ENCODE measurements at regions not wholly inside any gene's neighbourhood (a gene's known extent, or its start where the extent isn't known, plus 50 kb on each side); places are given as distances from the start of the nearest gene placed in this dataset.

DNA sequence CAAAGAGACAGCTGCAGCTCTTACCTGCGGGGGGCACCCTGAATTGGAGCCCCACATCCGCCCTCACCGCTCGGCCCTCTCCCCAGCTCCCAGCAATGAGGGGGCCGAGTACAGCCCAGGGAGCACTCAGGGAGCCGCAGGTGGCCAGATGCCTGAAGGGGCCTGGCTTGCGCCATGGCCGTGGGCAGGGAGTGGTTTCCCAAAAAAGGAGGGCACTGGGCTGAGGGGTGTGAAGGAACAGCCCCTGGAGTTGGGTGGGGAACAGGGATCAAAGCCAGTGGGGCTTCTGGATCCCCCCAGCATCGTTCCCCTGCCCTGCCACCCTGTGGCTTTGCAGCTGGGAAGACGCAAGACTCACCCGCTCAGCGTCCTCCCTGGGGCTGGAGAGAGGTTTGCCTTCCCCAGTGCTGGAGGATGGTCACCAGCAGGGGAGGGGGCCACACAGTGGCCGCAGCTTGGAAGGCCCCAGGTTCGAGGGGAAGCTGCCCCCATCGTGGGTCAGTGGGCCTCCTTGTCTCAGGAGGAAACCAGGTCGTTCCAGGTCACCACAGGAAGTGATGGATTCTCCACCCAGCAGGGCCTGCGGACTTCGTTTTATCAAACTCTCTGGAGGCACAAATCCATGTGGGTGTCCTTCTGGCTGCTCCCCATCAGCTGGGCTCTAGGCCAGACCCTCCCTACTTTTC, 68.2 kb upstream of the HPCAL1 start:
- no peak overlapping the region for H3K27ac ChIP-seq

DNA sequence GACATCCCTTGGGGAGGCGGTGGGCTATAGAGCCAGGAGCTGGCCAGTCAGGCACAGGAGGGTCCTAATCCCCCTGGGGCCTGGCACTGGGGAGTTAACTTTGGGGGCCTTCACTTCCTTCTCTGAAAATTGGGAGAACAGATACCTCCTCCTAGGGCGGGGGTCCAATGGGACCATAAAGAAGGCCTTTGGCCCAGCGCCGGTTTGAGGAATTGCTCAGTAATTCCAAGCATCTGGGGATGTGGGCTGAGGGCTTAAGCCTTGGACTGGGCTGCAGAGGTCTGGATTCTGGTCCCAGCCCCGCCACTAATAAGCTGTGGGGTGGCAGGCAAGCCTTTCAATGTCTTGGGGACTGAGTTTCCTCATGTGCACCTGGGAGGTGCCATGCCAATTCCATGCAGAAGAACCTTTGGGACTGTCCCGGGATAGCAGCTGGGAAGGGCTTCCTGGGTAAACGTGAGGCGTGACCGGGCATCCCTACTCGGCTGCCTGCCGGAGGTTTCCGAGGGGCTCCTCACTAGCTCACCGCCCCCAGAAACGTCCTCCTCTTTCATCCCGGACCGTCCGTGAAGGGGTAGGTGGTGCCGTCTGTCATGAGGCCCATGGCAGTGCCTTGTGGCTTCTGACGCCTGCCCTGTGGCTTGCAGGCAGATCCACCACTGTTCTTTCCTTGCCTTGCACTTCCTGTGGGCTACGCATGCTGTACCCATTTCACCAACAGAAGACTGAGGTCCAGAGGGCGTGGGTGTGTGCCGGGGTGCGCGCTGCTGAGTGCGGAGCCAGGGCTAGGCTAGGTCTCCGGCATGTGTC, 67.4 kb upstream of the HPCAL1 start:
- Histone ChIP-seq H3K4me3 (no peak overlapping the region), H3K27ac (no peak overlapping the region)

More for the DNA sequence above, 68.2 kb upstream of the HPCAL1 start:
- no peak overlapping the region for H3K4me3 ChIP-seq

DNA sequence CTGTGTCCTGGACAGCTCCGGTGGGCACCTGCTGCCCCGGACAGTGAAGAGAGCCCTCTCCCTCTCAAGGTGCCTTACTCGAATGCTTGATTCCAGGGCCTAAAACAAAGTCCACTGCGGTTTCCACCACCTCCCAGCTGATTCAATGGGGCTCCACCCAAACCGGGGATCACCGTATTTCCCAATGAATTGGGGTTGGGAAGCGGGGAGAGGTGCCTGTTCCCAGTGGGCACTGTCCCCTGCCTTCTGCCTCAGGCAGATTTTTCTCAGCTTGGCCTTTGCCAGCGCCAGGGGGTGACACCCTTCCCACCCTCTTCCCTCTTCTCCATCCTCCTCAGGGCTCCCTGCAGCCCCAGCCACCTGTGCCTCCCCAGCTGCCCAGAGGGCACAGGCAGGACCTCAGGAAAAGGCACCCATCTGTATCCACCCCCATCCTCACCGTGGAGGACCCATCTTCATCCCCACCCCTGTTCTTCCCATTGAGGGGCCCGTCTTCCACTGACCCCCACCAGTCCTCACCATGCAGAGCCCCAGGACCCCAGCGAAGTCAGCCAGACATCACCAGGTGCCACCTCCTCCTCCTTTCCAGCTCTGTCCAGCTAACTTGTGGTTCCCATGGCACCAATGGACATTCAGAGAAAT, 66.7 kb upstream of the HPCAL1 start:
- Histone ChIP-seq H3K4me3 (no peak overlapping the region), H3K27ac (peak overlapping the region in 1 of 21 experiments; percentile 31)

DNA sequence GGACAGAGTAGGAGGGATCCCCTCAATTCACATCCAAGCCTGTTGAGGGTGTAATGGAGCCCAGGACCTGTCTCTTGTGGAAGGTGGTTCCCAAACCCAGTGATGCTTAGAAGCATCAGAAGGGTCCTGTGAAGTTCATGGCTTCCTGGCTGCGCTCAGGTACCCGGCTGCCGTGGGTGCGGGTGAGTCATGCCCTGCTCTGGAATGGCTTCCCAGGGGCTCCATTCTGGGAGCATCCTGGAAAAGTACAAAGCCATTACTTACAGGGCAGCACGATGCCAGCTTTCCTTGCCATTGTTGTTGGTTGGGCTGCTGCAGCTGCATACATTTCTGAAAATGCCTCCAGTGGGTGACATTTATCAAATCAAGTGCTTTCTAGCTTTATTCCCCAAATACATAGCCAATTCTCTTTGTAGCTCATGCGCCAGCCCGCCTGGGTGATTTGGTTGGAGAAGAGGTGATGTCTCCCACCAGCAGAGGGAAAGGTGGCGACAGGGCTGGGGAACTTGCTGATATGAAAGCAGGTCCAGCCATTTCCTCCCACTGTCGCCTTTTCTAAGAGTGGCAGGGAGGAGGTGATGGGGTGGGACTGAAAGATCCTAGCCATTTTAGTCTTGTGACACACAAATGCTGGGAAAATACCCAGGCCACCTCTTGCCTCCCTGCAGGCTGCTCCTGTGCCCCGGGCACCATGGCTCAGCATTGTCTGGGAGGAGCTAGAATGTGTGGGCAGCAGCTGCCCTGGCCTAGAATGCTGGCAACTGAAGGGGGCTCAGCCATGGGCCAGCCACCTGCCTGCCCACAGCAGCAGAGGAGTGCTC, 65.9 kb upstream of the HPCAL1 start:
- no peak overlapping the region for H3K4me3 ChIP-seq
- H3K27ac ChIP-seq = no peak overlapping the region

DNA sequence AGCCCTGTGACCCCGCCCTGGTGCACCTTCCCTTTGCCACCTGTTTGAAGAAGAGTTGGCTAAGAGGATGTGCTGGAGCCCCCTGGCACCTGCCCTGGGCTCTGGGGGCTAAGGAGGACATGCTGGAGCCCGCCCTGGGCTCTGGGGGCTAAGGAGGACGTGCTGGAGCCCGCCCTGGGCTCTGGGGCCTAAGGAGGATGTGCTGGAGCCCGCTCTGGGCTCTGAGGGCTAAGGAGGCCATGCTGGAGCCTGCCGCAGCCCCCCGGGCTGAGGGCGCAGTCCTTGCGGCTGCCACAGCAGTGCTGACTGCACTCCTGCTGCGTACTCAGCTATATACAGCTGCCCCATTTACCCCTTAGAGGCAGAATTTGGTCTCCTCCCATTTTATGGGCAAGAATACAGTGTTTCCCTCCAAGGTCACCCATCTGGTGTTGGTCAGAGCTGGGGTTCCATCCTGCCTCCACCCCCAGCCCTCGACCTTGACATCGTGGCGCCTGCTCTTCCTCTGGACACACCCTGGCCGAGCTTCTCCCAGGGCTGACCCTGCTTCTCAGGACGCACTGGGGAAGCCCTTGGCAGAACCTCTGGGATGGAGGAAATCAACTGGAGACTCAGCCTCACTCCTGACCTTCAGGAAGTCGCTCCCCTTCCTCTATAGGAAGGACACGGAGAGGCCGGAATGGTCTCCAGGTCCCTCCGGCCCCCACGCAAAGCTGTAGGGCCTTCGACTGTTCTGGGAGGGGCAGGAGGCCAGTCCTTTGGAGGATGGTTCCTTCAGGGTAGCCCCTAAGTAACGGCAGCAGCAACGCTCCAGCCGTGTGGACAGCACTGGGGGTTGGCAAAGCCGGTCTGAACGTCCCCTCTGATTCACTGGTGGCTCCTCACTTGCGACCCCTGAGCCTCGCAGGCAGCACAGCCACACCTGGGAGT, 65.0 kb upstream of the HPCAL1 start:
- Histone ChIP-seq H3K27ac (no peak overlapping the region), H3K4me3 (no peak overlapping the region)

DNA sequence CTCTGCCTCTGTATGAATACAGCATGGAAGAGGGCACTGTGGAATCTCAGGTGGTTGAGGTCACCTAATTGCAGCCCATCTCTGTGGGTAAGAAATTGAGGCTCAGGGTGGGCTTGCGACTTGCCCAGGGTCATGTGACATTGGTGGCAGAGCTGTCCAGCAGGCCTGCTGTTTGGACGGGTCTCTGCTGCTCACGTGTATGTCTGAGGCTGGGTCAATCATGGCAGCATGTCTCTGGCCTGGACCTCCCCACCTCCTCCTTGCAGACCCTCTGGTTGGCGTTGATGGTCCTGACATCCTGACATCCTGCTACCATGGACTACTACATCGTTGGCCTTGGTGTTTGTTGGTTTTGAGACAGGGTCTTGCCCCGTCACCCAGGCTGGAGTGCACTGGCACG, 64.3 kb upstream of the HPCAL1 start:
- Histone ChIP-seq H3K27ac (no peak overlapping the region), H3K4me3 (no peak overlapping the region)

DNA sequence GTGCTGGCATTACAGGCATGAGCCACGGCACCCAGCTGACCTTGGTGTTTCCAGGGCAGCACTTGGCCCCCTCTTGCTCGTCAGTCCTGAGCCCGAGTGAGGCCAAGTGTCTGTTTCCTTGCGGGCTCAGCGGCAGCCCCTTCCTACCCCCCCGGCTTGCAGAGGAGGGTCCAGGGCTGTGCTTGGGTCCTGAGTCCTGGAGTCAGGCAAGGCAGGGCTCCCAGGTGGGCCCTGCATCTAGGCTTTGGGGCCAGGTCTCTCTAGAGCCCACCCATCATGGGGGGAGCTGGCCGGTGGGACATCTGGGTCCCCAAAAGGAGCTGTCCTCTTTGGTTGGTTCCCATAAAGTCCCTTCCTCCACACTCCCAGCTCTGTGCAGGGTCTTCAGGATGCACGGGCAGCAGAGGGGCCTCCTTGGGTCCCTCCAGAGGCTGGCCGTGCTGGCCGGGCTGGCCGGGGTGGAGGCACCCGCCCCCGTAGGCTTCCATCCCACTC, 63.7 kb upstream of the HPCAL1 start:
- no peak overlapping the region for H3K4me3 ChIP-seq
- H3K27ac ChIP-seq = no peak overlapping the region

DNA sequence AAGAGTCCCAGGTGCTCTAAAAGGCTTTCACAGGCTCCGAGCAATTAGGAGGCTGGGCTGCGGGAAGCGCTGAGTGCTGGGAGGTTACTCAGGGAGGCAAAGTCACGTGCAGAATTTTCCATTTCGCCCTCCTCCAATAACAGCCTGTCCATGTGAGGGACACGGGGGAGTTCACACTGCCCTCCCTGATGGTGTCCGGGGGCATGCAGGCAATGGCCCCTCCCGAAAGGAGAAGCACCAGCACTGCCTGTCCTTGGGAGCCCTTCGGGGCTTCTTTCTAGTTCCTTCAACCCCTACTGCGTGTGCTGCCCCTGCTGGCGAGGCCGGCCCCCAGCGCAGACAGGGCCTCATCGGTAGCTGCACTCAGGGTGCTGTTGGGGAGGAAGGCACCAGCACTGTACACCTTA, 63.1 kb upstream of the HPCAL1 start:
- no peak overlapping the region for H3K4me3 ChIP-seq
- H3K27ac ChIP-seq = no peak overlapping the region

DNA sequence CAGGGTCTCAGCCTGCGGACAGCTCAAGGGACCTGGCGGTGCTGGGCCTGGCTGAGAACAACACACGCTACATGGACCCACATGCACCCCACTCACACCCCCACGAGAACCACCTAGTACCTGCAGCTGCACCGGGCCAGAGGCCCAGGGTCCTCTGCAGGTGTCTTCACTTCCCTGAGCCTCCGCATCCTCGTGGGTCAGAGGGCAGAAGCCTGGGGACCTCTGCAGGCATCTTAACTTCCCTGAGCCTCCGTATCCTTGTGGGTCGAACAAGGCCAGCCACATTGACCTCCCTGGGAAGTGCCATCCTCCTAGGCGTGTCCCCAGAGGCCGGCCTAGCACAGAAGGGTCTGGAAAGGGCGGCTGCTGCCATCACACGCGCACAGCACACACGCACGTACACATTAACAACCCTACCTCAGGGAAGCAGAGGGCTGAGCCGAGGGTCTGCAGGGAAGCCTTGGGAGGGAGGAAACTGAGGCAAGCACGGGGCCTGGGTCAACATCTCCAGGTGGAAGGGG, 62.5 kb upstream of the HPCAL1 start:
- H3K4me3 ChIP-seq = no peak overlapping the region
- H3K27ac ChIP-seq = no peak overlapping the region

DNA sequence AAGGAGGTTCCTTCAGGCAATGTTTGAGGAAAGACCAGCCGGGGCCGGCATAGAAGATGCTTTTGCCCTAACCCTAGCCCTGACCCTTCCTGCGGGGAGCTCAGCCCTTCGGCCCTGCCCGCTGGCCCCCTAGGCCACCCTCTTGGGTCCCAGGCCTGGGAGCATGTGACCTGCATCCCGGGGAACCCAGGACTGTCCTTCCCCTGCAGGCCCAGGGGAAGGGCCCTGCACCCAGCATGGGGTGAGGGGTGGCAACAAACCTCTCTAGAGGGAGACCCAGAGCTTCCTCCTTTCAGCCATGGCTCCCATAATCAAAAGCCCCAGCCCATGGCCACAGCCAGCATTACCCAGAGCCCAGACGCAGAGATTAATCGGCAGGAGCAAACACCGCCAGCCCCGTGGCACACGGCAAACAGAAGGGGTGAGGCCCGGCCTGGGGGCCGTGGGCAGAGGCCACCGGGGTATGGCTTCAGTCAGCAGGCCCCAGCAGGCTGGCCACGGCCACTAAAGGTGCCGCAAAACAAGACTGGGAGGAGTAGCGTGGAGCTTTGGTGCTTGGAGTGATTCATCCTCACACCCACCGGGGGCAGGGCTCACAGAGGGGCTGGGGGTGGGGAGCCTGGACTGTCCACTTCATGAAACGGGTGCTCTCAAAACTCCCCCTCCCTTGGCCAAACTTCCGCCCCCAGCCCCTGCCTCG, 61.6 kb upstream of the HPCAL1 start:
- Histone ChIP-seq H3K4me3 (no peak overlapping the region), H3K27ac (no peak overlapping the region)

DNA sequence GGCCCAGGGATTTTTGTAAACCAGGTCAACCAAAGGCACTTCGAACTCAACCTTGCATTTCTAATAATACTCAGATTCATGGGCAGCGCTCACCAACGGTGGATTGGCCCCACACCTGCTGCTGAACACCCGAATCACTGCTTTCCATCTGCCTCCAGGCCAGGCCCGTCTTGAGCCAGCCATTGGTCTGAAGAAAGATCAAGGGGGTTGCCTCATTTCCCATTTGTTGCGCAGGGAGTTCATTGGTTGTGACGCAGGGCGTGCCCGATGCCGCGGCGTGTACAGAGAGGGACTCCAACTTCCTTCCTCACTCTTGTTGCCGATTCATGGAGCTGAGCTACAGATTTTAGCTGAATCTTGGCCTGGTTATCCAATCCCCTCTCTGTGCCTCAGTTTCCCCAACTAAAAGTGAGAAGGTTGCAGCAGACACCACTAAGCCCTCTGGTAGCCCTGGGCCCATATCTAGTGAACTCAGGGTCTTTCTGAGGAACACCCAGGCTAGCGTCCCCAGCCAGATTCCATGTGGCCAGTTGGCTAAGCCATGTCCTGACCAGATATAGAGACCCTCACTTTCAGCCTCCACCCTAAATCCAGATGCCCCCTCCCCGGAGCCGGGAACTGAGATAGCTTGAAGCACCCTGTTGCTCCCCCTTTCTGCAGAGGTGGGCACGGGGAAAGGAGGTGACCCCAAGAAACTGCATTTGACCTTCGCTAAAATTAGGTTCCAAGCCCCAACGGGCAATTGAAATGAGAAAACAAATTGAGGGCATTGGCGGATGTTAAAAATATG, 60.9 kb upstream of the HPCAL1 start:
- Histone ChIP-seq H3K27ac (no peak overlapping the region), H3K4me3 (no peak overlapping the region)

DNA sequence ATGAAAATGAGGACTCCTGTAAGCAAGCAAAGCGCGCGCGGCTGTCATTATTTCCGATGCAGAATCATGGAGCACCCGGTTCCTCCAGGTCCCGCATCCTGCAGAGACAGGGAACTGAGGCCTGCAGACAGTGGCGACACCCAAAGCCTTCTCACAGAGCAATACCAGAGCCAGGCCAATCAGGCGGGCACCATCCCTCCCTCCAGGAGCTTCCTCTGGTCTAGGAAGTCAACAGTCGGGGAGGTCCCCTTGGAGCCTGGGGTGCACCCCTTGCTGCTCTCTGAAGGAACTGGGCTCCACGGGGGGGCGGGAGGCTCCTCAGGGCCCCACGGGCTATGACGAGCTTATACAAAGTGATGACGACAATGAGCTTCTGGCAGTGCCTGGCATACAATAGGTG, 60.3 kb upstream of the HPCAL1 start:
- H3K27ac ChIP-seq = no peak overlapping the region
- H3K4me3 ChIP-seq = no peak overlapping the region

DNA sequence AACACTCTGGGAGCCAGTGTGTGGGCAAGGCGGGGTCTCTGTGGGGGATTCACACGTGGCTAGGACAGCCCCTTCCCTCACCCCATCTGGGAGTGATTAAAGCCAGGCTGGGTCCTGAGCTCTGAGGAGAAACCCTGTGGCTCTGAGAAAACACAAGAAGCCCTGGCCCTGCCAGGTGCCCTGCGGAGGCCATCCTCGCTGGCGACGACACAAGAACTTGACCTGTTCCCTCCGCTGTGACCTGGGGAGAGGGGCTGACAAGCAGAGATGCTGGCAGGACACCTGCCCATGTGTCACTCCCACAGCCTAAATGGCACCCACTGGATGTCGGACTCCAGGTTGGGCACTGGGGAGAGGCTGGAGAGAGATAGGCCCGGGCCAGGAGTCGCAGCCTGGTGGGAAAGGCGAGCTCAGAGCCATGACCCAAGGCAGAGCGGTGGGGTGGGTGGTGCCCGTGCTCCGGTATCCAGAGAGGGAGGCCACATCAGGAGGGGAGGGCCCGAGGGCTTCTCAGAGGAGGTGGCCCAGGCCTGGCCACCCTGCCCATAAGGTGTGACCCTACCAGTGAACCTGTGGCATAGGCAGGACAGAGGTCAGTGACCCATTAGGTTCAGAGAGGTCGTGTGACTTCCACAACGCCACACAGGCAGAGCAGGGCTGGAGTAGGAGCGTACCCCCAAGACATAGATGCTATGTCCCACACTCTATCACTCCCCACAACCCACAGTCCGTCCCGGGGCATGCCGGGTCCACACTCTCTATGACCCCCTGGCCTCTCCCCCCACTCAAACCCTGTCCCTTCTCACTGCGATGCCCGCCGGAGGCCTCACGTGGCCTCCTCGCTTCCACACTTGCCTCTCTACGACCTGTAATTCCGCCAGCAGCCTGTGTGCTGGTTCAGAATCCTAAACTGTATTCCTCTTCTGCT, 59.4 kb upstream of the HPCAL1 start:
- Histone ChIP-seq H3K4me3 (no peak overlapping the region), H3K27ac (no peak overlapping the region)

DNA sequence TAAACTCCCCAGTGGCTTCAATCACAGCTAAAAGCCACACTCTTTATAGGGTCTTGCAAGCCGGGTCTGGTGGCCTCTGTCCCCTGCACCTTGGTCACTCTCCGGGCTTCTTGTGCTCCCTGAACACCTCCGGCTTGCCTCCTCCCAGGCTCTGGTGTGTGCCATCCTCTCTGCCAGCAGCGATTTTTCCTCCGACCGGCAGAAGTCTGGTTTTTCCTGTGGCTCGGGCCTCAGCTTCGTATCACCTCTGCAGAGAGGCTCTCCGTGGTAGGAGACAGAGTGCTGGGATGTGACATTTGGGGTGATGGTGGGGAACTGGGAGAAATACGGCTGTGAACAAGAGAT, 58.8 kb upstream of the HPCAL1 start:
- Histone ChIP-seq H3K4me3 (no peak overlapping the region), H3K27ac (no peak overlapping the region)

DNA sequence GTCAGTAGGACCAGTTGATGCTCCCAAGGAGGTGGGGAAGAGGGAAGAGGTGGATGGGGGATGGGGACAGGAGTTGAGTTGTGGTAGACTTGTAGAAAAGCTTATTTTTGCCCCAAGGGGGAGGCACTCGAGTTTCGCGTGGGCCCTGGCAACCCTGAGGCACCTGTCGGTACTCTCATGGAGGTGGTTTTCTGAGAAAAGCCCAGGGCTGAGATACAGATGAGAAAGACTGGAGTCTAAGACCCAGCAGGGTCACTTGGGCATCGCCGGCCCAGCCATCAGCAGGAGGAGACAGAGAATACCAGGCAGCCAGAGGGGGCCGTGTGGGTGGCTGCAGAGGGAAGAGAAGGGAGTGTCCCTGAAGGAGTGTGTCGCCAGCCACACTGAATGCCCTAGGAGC, 57.7 kb upstream of the HPCAL1 start:
- Histone ChIP-seq H3K4me3 (no peak overlapping the region), H3K27ac (no peak overlapping the region)

DNA sequence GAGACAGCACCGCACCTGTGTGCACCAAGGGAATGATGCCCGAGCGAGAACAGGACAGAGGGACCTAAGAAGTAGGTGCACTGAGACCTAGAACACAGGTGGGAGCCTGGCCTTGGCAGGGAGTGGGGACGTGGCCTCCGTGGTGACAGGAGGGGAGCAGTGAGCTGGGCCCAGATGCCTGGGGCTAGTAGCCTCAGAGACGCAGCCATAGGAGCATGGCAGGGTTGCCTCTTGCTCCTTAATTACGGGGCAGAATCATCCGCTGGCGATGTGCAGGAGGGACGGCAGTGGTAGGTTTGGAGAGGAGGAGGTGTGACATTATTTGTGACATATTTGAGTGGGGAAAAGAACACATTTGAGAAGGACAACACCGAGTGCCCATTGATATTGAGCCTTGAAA, 57.0 kb upstream of the HPCAL1 start:
- H3K27ac ChIP-seq = no peak overlapping the region
- H3K4me3 ChIP-seq = no peak overlapping the region

All from skin epidermis (tissue), 12 donors.